ENCODE measurements at regions not wholly inside any gene's neighbourhood (a gene's known extent, or its start where the extent isn't known, plus 50 kb on each side); places are given as distances from the start of the nearest gene placed in this dataset.
A peak's percentile ranks its signal among the peaks of the same experiment; 100 is the strongest.
"Not testable (repeated sequence)": the region's sequence is repeated elsewhere in the genome, so short reads cannot be mapped to it uniquely, and the experiment has no call there.

DNA sequence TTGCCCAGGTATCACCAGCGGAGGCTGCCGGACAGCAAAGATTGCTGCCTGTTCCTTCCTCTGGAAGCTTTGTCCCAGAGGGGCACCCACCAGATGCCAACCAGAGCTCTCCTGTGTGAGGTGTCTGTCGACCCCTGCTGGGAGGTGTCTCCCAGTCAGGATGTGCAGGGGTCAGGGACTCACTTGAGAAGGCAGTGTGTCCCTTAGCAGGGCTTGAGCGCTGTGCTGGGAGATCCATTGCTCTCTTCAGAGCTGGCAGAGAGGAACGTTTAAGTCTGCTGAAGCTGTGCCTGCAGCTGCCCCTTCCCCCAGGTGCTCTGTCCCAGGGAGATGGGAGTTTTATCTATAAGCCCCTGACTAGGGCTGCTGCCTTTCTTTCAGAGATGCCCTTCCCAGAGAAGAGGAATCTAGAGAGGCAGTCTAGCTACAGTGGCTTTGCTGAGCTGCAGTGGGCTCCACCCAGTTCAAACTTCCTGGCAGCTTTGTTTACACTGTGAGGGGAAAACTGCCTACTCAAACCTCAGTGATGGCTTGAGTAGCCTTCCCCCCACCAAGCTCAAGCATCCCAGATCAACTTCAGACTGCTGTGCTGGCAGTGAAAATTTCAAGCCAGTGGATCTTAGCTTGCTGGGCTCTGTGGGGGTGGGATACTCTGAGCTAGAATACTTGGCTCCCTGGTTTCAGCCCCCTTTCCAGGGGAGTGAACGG, 325.4 kb downstream of the SPATA31A1 start:
- H3K4me2 ChIP-seq (ENCODE audit: low read length); H3K9ac ChIP-seq (ENCODE audit: low read length); H3K4me3 ChIP-seq (ENCODE audit: insufficient read depth, low read depth, low read length); H3K36me3 ChIP-seq (ENCODE audit: insufficient read depth, low read length); FAIRE-seq; H2AFZ ChIP-seq (ENCODE audit: low read depth, low read length); DNase-seq (ENCODE audit: low read depth); H3K4me1 Mint-ChIP-seq (ENCODE audit: low read depth, unreplicated experiment); H3K9me3 Mint-ChIP-seq (ENCODE audit: unreplicated experiment); H3K27me3 ChIP-seq (ENCODE audit: insufficient read depth, low read length); H4K20me1 ChIP-seq (ENCODE audit: insufficient read depth, low read length); H3K27ac Mint-ChIP-seq (ENCODE audit: unreplicated experiment); H3K4me1 ChIP-seq (ENCODE audit: insufficient read depth, low read length); H3K27ac ChIP-seq (ENCODE audit: low read depth, low read length); H3K79me2 ChIP-seq (ENCODE audit: insufficient read depth, low read length); H3K4me3 Mint-ChIP-seq (ENCODE audit: unreplicated experiment); H3K9me3 ChIP-seq (ENCODE audit: insufficient read depth, low read depth, low read length); H3K36me3 Mint-ChIP-seq (ENCODE audit: low read depth, unreplicated experiment); H3K27me3 Mint-ChIP-seq (ENCODE audit: low read depth, unreplicated experiment): not testable (repeated sequence)

- H3K79me2 ChIP-seq (ENCODE audit: insufficient read depth, low read length); H3K4me1 ChIP-seq (ENCODE audit: insufficient read depth, low read length); DNase-seq (ENCODE audit: low read depth); H3K36me3 ChIP-seq (ENCODE audit: insufficient read depth, low read length); H3K4me2 ChIP-seq (ENCODE audit: low read length); H4K20me1 ChIP-seq (ENCODE audit: insufficient read depth, low read length); H3K27ac ChIP-seq (ENCODE audit: low read depth, low read length); H3K27me3 ChIP-seq (ENCODE audit: insufficient read depth, low read length); H3K36me3 Mint-ChIP-seq (ENCODE audit: low read depth, unreplicated experiment); H3K27ac Mint-ChIP-seq (ENCODE audit: unreplicated experiment); FAIRE-seq; H3K4me1 Mint-ChIP-seq (ENCODE audit: low read depth, unreplicated experiment); H3K9ac ChIP-seq (ENCODE audit: low read length); H3K9me3 Mint-ChIP-seq (ENCODE audit: unreplicated experiment); H3K27me3 Mint-ChIP-seq (ENCODE audit: low read depth, unreplicated experiment); H3K4me3 ChIP-seq (ENCODE audit: insufficient read depth, low read depth, low read length); H2AFZ ChIP-seq (ENCODE audit: low read depth, low read length); H3K4me3 Mint-ChIP-seq (ENCODE audit: unreplicated experiment); H3K9me3 ChIP-seq (ENCODE audit: insufficient read depth, low read depth, low read length): not testable (repeated sequence)
Measured at GRCh38 chr9:39728862-39729261, 373.4 kb downstream of the SPATA31A1 start.

GRCh38 chr9:39744898-39745297, 389.4 kb downstream of the SPATA31A1 start:
- H3K27me3 Mint-ChIP-seq (ENCODE audit: low read depth, unreplicated experiment); H3K27me3 ChIP-seq (ENCODE audit: insufficient read depth, low read length); H3K27ac Mint-ChIP-seq (ENCODE audit: unreplicated experiment); H3K36me3 Mint-ChIP-seq (ENCODE audit: low read depth, unreplicated experiment); H3K4me3 Mint-ChIP-seq (ENCODE audit: unreplicated experiment); H3K9me3 ChIP-seq (ENCODE audit: insufficient read depth, low read depth, low read length); H3K27ac ChIP-seq (ENCODE audit: low read depth, low read length); H3K9me3 Mint-ChIP-seq (ENCODE audit: unreplicated experiment); H3K4me2 ChIP-seq (ENCODE audit: low read length); H4K20me1 ChIP-seq (ENCODE audit: insufficient read depth, low read length); DNase-seq (ENCODE audit: low read depth); H3K4me3 ChIP-seq (ENCODE audit: insufficient read depth, low read depth, low read length); FAIRE-seq; H3K4me1 Mint-ChIP-seq (ENCODE audit: low read depth, unreplicated experiment); H3K36me3 ChIP-seq (ENCODE audit: insufficient read depth, low read length); H3K4me1 ChIP-seq (ENCODE audit: insufficient read depth, low read length); H3K79me2 ChIP-seq (ENCODE audit: insufficient read depth, low read length); H2AFZ ChIP-seq (ENCODE audit: low read depth, low read length); H3K9ac ChIP-seq (ENCODE audit: low read length): not testable (repeated sequence)

DNA sequence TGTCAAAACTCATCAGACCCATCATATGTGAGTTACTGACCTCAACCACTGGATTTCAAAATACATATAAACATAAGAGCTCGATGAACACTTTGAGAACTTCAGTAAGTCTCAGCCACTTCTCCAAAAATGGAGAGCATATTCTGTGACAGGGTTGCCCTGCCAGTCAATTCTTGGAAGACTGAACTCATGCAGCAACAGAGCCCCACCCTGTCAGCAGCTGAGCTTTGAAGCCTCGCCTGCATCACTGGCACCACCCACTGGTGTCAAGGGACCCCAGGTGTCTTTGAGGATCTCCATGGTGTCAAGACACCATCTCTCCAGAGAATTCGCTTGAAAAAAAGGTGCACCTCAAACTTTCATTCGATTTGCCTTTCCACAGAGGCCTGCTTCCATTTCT, 420.1 kb downstream of the SPATA31A1 start:
- not testable (repeated sequence) for H3K36me3 ChIP-seq (ENCODE audit: insufficient read depth, low read length); H3K27me3 ChIP-seq (ENCODE audit: insufficient read depth, low read length); H2AFZ ChIP-seq (ENCODE audit: low read depth, low read length); H3K9me3 Mint-ChIP-seq (ENCODE audit: unreplicated experiment); H3K27me3 Mint-ChIP-seq (ENCODE audit: low read depth, unreplicated experiment); H3K27ac ChIP-seq (ENCODE audit: low read depth, low read length); H3K9ac ChIP-seq (ENCODE audit: low read length); DNase-seq (ENCODE audit: low read depth); H3K4me1 ChIP-seq (ENCODE audit: insufficient read depth, low read length); H3K79me2 ChIP-seq (ENCODE audit: insufficient read depth, low read length); H3K9me3 ChIP-seq (ENCODE audit: insufficient read depth, low read depth, low read length); H4K20me1 ChIP-seq (ENCODE audit: insufficient read depth, low read length); H3K4me3 Mint-ChIP-seq (ENCODE audit: unreplicated experiment); H3K27ac Mint-ChIP-seq (ENCODE audit: unreplicated experiment); H3K4me1 Mint-ChIP-seq (ENCODE audit: low read depth, unreplicated experiment); FAIRE-seq; H3K4me2 ChIP-seq (ENCODE audit: low read length); H3K36me3 Mint-ChIP-seq (ENCODE audit: low read depth, unreplicated experiment); H3K4me3 ChIP-seq (ENCODE audit: insufficient read depth, low read depth, low read length)

GRCh38 chr9:39791356-39791755, 435.9 kb downstream of the SPATA31A1 start:
- not testable (repeated sequence) for H3K79me2 ChIP-seq (ENCODE audit: insufficient read depth, low read length)

GRCh38 chr9:39797935-39798334, 442.5 kb downstream of the SPATA31A1 start:
- H3K9me3 Mint-ChIP-seq (ENCODE audit: unreplicated experiment); H3K36me3 Mint-ChIP-seq (ENCODE audit: low read depth, unreplicated experiment); H3K4me1 Mint-ChIP-seq (ENCODE audit: low read depth, unreplicated experiment); DNase-seq (ENCODE audit: low read depth); H3K4me1 ChIP-seq (ENCODE audit: insufficient read depth, low read length); H3K4me3 ChIP-seq (ENCODE audit: insufficient read depth, low read depth, low read length); H3K9ac ChIP-seq (ENCODE audit: low read length); H2AFZ ChIP-seq (ENCODE audit: low read depth, low read length); H3K4me2 ChIP-seq (ENCODE audit: low read length); H4K20me1 ChIP-seq (ENCODE audit: insufficient read depth, low read length); H3K27ac Mint-ChIP-seq (ENCODE audit: unreplicated experiment); FAIRE-seq; H3K27me3 Mint-ChIP-seq (ENCODE audit: low read depth, unreplicated experiment); H3K36me3 ChIP-seq (ENCODE audit: insufficient read depth, low read length); H3K4me3 Mint-ChIP-seq (ENCODE audit: unreplicated experiment); H3K79me2 ChIP-seq (ENCODE audit: insufficient read depth, low read length); H3K27ac ChIP-seq (ENCODE audit: low read depth, low read length); H3K27me3 ChIP-seq (ENCODE audit: insufficient read depth, low read length); H3K9me3 ChIP-seq (ENCODE audit: insufficient read depth, low read depth, low read length): not testable (repeated sequence)

More at GRCh38 chr9:39791356-39791755, 435.9 kb downstream of the SPATA31A1 start:
- H3K27ac ChIP-seq (ENCODE audit: low read depth, low read length); H3K4me1 ChIP-seq (ENCODE audit: insufficient read depth, low read length); H3K9me3 ChIP-seq (ENCODE audit: insufficient read depth, low read depth, low read length); H3K4me3 ChIP-seq (ENCODE audit: insufficient read depth, low read depth, low read length); H3K36me3 ChIP-seq (ENCODE audit: insufficient read depth, low read length); H3K27me3 ChIP-seq (ENCODE audit: insufficient read depth, low read length); H3K27ac Mint-ChIP-seq (ENCODE audit: unreplicated experiment); H4K20me1 ChIP-seq (ENCODE audit: insufficient read depth, low read length); H3K9ac ChIP-seq (ENCODE audit: low read length); H3K4me1 Mint-ChIP-seq (ENCODE audit: low read depth, unreplicated experiment); DNase-seq (ENCODE audit: low read depth); H3K9me3 Mint-ChIP-seq (ENCODE audit: unreplicated experiment); H3K4me3 Mint-ChIP-seq (ENCODE audit: unreplicated experiment); H3K27me3 Mint-ChIP-seq (ENCODE audit: low read depth, unreplicated experiment); H3K36me3 Mint-ChIP-seq (ENCODE audit: low read depth, unreplicated experiment): not testable (repeated sequence)
- Histone ChIP-seq H3K4me2 (ENCODE audit: low read length) (peak overlapping the region; percentile 70), H2AFZ (ENCODE audit: low read depth, low read length) (peak overlapping the region; percentile 37)
- peak; percentile 23 for FAIRE-seq

All from astrocyte (in vitro differentiated cells and primary cell).